ENCODE measurements at regions not wholly inside any gene's neighbourhood (a gene's known extent, or its start where the extent isn't known, plus 50 kb on each side); places are given as distances from the start of the nearest gene placed in this dataset.

DNA sequence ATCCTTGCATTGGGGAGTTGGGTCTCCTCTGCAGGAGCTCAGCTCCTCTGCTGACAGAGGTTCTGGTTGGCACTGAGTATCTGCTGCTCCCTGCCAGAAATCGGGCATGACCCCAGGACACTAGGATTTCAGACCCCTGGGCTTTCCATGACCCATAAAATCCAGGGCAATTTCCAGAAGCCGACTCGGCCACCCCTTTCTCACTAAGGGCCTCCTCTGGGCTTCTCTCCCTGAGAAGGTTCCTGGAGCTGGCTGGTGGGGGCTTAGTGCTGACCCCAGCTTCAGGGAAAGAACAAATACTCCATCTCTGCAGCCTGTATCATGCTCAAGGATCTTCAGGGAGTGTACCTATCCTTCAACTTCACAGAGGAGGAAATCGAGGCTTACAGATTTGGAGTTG, 603.4 kb downstream of the PTPRU start:
- 55 to 66% methylated on average over 4 of the region's 4 CpGs for WGBS, 2 donors
- Histone ChIP-seq H3K27me3 (ENCODE audit: control insufficient read depth in 1 of 2, insufficient read depth in 2 of 2, low read length in 2 of 2) (peaks cover 0 to 3% of the 10 kb centered on the region in 2 donors), H3K36me3 (ENCODE audit: control insufficient read depth in 2 of 2, insufficient read depth in 2 of 2, low read length in 1 of 2) (no peaks in the 10 kb centered on the region), H3K4me1 (ENCODE audit: control insufficient read depth in 2 of 2, insufficient read depth in 2 of 2, low read length in 1 of 2) (no peaks in the 10 kb centered on the region), H3K27ac (ENCODE audit: low read depth in 2 of 2, low read length in 1 of 2) (no peak overlapping the region), H3K4me3 (ENCODE audit: low read depth in 1 of 2, low read length in 2 of 2) (no peak overlapping the region), H3K9me3 (ENCODE audit: control insufficient read depth in 2 of 2, insufficient read depth in 1 of 2, low read depth in 1 of 2, low read length in 1 of 2) (peaks cover 3 to 7% of the 10 kb centered on the region in 2 donors)

DNA sequence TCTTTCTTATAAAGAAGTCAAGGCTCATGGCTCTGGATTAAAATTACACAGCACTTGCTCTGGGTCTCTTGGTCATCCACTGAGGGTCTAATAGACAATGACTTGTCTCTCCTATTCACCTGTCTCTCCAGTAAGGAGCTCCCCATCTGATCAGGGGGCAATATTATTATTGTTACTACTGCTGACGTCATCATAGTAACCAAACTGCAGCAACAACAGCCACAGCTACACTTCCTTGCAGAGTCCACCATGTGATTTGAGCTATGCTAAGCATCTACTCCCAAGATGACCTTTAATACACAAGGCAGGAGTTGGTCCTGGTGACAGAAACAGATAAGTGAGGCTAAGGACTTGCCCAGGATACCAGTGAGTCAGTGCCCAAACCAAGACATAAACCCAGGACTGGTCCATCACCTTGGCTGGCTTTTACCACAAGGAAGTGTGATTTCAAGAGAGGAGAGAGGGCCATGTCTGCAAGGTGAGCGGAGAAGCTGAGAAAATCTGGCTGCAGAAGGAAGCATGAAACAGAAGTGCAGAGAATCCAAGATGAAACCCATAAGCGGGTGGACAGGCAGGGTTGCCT, 602.5 kb downstream of the PTPRU start:
- no peak overlapping the region for H3K4me3 ChIP-seq (ENCODE audit: low read depth in 1 of 2, low read length in 2 of 2)
- H3K27me3 ChIP-seq (ENCODE audit: control insufficient read depth in 1 of 2, insufficient read depth in 2 of 2, low read length in 2 of 2) = peaks cover 0 to 3% of the 10 kb centered on the region in 2 donors
- WGBS, 2 donors = 81 to 87% methylated on average over 3 of the region's 3 CpGs
- no peaks in the 10 kb centered on the region for H3K4me1 ChIP-seq (ENCODE audit: control insufficient read depth in 2 of 2, insufficient read depth in 2 of 2, low read length in 1 of 2)
- H3K9me3 ChIP-seq (ENCODE audit: control insufficient read depth in 2 of 2, insufficient read depth in 1 of 2, low read depth in 1 of 2, low read length in 1 of 2) = peaks cover 3 to 7% of the 10 kb centered on the region in 2 donors
- no peaks in the 10 kb centered on the region for H3K36me3 ChIP-seq (ENCODE audit: control insufficient read depth in 2 of 2, insufficient read depth in 2 of 2, low read length in 1 of 2)
- H3K27ac ChIP-seq (ENCODE audit: low read depth in 2 of 2, low read length in 1 of 2) = no peak overlapping the region

GRCh38 chr1:29836651-29837646, 600.6 kb downstream of the PTPRU start:
- peaks cover 0 to 3% of the 10 kb centered on the region in 2 donors for H3K27me3 ChIP-seq (ENCODE audit: control insufficient read depth in 1 of 2, insufficient read depth in 2 of 2, low read length in 2 of 2)
- peaks cover 0 to 3% of the 10 kb centered on the region in 2 donors for H3K9me3 ChIP-seq (ENCODE audit: control insufficient read depth in 2 of 2, insufficient read depth in 1 of 2, low read depth in 1 of 2, low read length in 1 of 2)
- WGBS, 2 donors = 61 to 69% methylated on average over 12 of the region's 12 CpGs
- no peak overlapping the region for H3K27ac ChIP-seq (ENCODE audit: low read depth in 2 of 2, low read length in 1 of 2)
- no peak overlapping the region for H3K4me3 ChIP-seq (ENCODE audit: low read depth in 1 of 2, low read length in 2 of 2)
- H3K36me3 ChIP-seq (ENCODE audit: control insufficient read depth in 2 of 2, insufficient read depth in 2 of 2, low read length in 1 of 2) = no peaks in the 10 kb centered on the region
- no peaks in the 10 kb centered on the region for H3K4me1 ChIP-seq (ENCODE audit: control insufficient read depth in 2 of 2, insufficient read depth in 2 of 2, low read length in 1 of 2)

- no peaks in the 10 kb centered on the region for H3K27me3 ChIP-seq (ENCODE audit: control insufficient read depth in 1 of 2, insufficient read depth in 2 of 2, low read length in 2 of 2)
- no peak overlapping the region for H3K4me3 ChIP-seq (ENCODE audit: low read depth in 1 of 2, low read length in 2 of 2)
- no peak overlapping the region for H3K27ac ChIP-seq (ENCODE audit: low read depth in 2 of 2, low read length in 1 of 2)
- 51 to 55% methylated on average over 8 of the region's 8 CpGs for WGBS, 2 donors
- H3K36me3 ChIP-seq (ENCODE audit: control insufficient read depth in 2 of 2, insufficient read depth in 2 of 2, low read length in 1 of 2) = no peaks in the 10 kb centered on the region
- no peaks in the 10 kb centered on the region for H3K4me1 ChIP-seq (ENCODE audit: control insufficient read depth in 2 of 2, insufficient read depth in 2 of 2, low read length in 1 of 2)
- H3K9me3 ChIP-seq (ENCODE audit: control insufficient read depth in 2 of 2, insufficient read depth in 1 of 2, low read depth in 1 of 2, low read length in 1 of 2) = no peaks in the 10 kb centered on the region
These were observed 599.6 kb downstream of the PTPRU start for GRCh38 chr1:29835874-29836273.

- no peaks in the 10 kb centered on the region for H3K27me3 ChIP-seq (ENCODE audit: control insufficient read depth in 1 of 2, insufficient read depth in 2 of 2, low read length in 2 of 2)
- 47 to 56% methylated on average over 4 of the region's 4 CpGs for WGBS, 2 donors
- no peaks in the 10 kb centered on the region for H3K9me3 ChIP-seq (ENCODE audit: control insufficient read depth in 2 of 2, insufficient read depth in 1 of 2, low read depth in 1 of 2, low read length in 1 of 2)
- H3K27ac ChIP-seq (ENCODE audit: low read depth in 2 of 2, low read length in 1 of 2) = no peak overlapping the region
- no peak overlapping the region for H3K4me3 ChIP-seq (ENCODE audit: low read depth in 1 of 2, low read length in 2 of 2)
- no peaks in the 10 kb centered on the region for H3K36me3 ChIP-seq (ENCODE audit: control insufficient read depth in 2 of 2, insufficient read depth in 2 of 2, low read length in 1 of 2)
- no peaks in the 10 kb centered on the region for H3K4me1 ChIP-seq (ENCODE audit: control insufficient read depth in 2 of 2, insufficient read depth in 2 of 2, low read length in 1 of 2)
These were observed 599.1 kb downstream of the PTPRU start for GRCh38 chr1:29835406-29835805.

DNA sequence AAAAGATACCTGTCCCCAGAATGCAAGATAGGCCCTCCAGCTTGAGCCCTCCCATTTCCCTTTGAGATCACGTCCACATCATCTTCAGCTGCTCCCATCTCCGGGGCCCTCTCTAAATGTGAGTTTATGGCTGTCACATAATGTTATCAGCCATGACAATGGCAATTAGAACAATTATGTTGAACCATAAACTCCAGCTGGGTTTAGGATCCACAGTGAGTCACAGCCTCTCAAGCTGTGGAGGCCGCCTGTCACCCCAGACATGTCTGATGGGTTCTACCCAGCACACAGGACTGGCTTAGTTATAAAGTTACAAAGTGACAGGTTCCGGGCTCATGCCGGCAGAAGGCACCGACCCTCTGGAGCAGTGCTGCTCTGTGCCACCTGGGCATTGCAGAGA, 597.3 kb downstream of the PTPRU start:
- H3K27ac ChIP-seq (ENCODE audit: low read depth in 2 of 2, low read length in 1 of 2) = no peak overlapping the region
- no peaks in the 10 kb centered on the region for H3K9me3 ChIP-seq (ENCODE audit: control insufficient read depth in 2 of 2, insufficient read depth in 1 of 2, low read depth in 1 of 2, low read length in 1 of 2)
- 82 to 89% methylated on average over 6 of the region's 6 CpGs for WGBS, 2 donors
- no peaks in the 10 kb centered on the region for H3K36me3 ChIP-seq (ENCODE audit: control insufficient read depth in 2 of 2, insufficient read depth in 2 of 2, low read length in 1 of 2)
- no peak overlapping the region for H3K4me3 ChIP-seq (ENCODE audit: low read depth in 1 of 2, low read length in 2 of 2)
- no peaks in the 10 kb centered on the region for H3K27me3 ChIP-seq (ENCODE audit: control insufficient read depth in 1 of 2, insufficient read depth in 2 of 2, low read length in 2 of 2)
- no peaks in the 10 kb centered on the region for H3K4me1 ChIP-seq (ENCODE audit: control insufficient read depth in 2 of 2, insufficient read depth in 2 of 2, low read length in 1 of 2)

DNA sequence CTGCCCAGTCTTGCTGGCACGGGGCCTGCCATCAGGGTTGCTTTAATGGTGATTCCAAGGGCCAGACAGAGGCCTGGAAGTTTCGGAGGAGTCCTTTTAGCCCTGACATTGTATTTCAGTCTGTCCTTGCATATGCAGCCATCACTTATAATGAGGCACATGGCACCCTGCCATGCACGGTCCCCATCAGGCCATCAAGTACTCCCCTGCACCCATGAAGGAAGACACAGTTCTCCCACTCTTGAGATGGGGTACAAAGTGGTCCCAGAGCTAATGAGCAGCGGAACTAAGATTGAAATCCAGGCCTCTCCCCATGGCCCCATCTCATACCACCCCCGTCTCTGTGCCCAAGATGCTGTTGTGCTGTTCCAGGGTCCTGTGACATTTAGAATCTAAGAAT, 596.6 kb downstream of the PTPRU start:
- H3K4me3 ChIP-seq (ENCODE audit: low read depth in 1 of 2, low read length in 2 of 2) = no peak overlapping the region
- no peak overlapping the region for H3K27ac ChIP-seq (ENCODE audit: low read depth in 2 of 2, low read length in 1 of 2)
- 83 to 88% methylated on average over 5 of the region's 5 CpGs for whole genome bisulfite sequencing, 2 donors
- H3K9me3 ChIP-seq (ENCODE audit: control insufficient read depth in 2 of 2, insufficient read depth in 1 of 2, low read depth in 1 of 2, low read length in 1 of 2) = no peaks in the 10 kb centered on the region
- H3K27me3 ChIP-seq (ENCODE audit: control insufficient read depth in 1 of 2, insufficient read depth in 2 of 2, low read length in 2 of 2) = no peaks in the 10 kb centered on the region
- no peaks in the 10 kb centered on the region for H3K4me1 ChIP-seq (ENCODE audit: control insufficient read depth in 2 of 2, insufficient read depth in 2 of 2, low read length in 1 of 2)
- H3K36me3 ChIP-seq (ENCODE audit: control insufficient read depth in 2 of 2, insufficient read depth in 2 of 2, low read length in 1 of 2) = no peaks in the 10 kb centered on the region

- Histone ChIP-seq H3K27me3 (ENCODE audit: control insufficient read depth in 1 of 2, insufficient read depth in 2 of 2, low read length in 2 of 2) (no peaks in the 10 kb centered on the region), H3K4me3 (ENCODE audit: low read depth in 1 of 2, low read length in 2 of 2) (no peak overlapping the region), H3K9me3 (ENCODE audit: control insufficient read depth in 2 of 2, insufficient read depth in 1 of 2, low read depth in 1 of 2, low read length in 1 of 2) (no peaks in the 10 kb centered on the region), H3K36me3 (ENCODE audit: control insufficient read depth in 2 of 2, insufficient read depth in 2 of 2, low read length in 1 of 2) (no peaks in the 10 kb centered on the region), H3K4me1 (ENCODE audit: control insufficient read depth in 2 of 2, insufficient read depth in 2 of 2, low read length in 1 of 2) (no peaks in the 10 kb centered on the region), H3K27ac (ENCODE audit: low read depth in 2 of 2, low read length in 1 of 2) (no peak overlapping the region)
- WGBS, 2 donors = 67 to 73% methylated on average over 8 of the region's 8 CpGs
These were observed 596.1 kb downstream of the PTPRU start for GRCh38 chr1:29832471-29832870.

DNA sequence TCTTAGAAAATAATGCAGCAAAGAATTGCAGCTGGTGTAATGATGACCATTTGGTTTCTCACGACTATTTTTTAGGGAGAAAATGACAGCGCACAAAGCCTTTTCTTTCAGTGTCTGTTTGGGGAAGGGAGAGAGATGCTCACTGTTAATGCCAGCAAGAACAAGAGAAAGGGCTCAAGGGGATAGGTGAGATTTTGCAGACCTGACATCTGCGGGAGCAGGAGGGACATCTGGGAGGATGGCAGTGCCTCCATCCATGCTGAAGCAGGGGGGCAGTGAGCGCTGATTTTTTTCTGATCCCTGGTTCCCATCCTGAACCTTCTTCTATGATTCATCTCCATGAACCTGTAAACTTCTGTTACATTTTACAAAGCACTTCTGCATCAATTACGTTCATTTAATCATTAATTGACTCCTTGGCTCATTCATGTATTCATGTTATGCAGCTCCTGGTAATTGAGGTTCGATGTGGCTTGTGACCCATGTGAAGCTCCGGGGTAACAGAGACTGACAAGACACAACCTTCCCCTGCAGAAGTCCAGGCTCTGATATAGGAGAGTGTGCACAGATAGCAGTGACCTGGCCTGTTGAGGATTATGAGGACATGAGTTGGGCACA, 595.3 kb downstream of the PTPRU start:
- Histone ChIP-seq H3K36me3 (ENCODE audit: control insufficient read depth in 2 of 2, insufficient read depth in 2 of 2, low read length in 1 of 2) (no peaks in the 10 kb centered on the region), H3K4me1 (ENCODE audit: control insufficient read depth in 2 of 2, insufficient read depth in 2 of 2, low read length in 1 of 2) (no peaks in the 10 kb centered on the region), H3K27ac (ENCODE audit: low read depth in 2 of 2, low read length in 1 of 2) (no peak overlapping the region), H3K9me3 (ENCODE audit: control insufficient read depth in 2 of 2, insufficient read depth in 1 of 2, low read depth in 1 of 2, low read length in 1 of 2) (no peaks in the 10 kb centered on the region), H3K27me3 (ENCODE audit: control insufficient read depth in 1 of 2, insufficient read depth in 2 of 2, low read length in 2 of 2) (no peaks in the 10 kb centered on the region), H3K4me3 (ENCODE audit: low read depth in 1 of 2, low read length in 2 of 2) (no peak overlapping the region)
- WGBS, 2 donors = 64% methylated on average over 7 of the region's 7 CpGs

All from esophagus (tissue), 2 donors.